ENCODE measurements at regions not wholly inside any gene's neighbourhood (a gene's known extent, or its start where the extent isn't known, plus 50 kb on each side); places are given as distances from the start of the nearest gene placed in this dataset.

GRCh38 chr4:137106733-137107132 is 425.6 kb downstream of the PCDH18 start:
- TF ChIP-seq YY1 (IDR thresholded peaks at IDR 0.05; ENCODE audit: low read depth) (no peak), MAX (IDR thresholded peaks at IDR 0.05) (no peak), USF1 (IDR thresholded peaks at IDR 0.05) (no peak)

All from Ishikawa (cell line).